ENCODE measurements at regions not wholly inside any gene's neighbourhood (a gene's known extent, or its start where the extent isn't known, plus 50 kb on each side); places are given as distances from the start of the nearest gene placed in this dataset.

- DNase-seq = no peak
These were observed 115.3 kb upstream of the PLXNC1 start for GRCh38 chr12:94033101-94033500.

DNA sequence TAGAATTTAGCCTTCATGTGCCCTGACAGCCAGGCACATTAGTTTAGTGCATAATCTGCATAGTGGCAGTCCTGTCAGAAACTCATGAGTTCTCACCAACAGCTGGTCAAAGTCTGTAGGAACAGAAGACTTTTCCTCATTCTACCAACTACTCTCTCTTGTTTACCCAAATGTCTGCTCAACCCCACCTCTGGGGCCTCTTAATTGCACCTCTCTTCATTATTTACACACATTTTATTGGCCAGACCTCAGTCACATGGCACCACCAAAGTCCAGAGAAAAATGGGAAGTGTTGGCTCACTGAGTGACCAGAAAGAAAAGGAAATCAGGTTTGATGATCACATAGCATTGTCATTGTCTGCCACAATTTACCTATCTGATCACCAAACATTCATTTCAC is 114.6 kb upstream of the PLXNC1 start:
- no peak for DNase-seq

DNA sequence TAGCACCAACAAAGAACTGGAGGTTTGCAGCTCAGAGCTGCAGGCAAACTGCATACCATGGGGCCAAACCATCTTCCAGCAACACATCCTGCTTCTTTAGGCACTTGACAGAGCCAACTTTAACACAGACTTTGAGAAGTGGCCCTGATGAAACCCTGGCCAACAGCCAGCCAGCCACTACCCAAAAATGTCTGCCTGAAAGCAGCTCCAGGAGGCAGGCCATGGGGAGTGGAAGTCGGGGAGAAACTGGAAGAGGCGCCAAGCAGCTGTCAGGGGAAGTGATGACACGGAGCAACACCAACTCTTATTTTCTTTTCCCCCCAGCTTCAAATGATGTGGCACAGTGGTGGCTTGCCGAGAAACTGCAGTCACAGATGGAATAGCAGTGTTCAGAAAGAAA is 110.9 kb upstream of the PLXNC1 start:
- no peak for DNase-seq

- no peak for DNase-seq
These were observed 109.8 kb upstream of the PLXNC1 start for GRCh38 chr12:94038605-94039004.

DNA sequence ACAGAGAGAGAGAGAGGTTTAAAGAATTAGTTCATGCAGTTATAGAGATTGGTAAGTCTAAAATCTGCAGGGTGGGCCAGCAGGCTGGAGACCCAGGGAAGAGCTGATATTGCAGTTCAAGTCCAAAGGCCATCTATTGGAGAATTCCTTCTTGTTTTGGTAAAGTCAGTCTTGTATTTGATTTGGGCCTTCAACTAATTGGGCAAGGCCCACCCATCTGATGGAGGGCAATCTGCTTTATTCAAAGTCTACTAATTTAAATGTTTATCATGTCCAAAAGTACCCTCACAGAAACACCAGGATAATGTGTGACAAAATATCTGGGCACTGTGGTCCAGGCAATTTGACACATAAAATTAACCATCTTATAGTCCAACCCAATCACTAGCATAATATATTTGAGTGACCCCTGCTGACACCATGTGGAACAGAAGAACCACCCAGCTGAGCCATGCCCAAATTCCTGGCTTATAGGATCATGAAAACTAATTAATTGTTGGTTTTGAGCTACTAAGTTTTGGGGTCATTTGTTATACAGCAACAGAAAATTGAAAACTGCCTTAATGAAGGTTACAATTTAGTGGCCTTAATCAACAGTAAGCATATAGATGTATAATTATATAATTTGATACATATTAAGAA is 109.1 kb upstream of the PLXNC1 start:
- DNase-seq = no peak

DNA sequence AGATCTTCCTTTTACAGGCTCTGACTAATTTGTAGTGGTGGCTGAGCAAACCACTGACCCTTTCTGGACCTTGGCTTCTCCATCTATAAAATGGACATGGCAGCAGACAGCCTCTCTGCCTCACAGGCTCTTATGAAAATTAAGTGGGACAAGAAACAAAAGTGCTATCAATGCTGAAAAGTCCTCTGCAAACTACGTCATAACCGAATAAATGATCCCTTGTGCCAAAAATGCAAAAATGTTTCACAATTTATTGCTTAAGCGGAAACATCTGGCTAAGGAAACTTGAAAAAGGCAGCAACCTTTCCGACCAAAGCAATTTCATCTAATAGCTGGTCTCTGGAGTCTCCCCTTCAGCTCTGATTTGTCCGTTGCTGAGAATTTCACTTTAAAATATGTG is 108.5 kb upstream of the PLXNC1 start:
- DNase-seq = no peak

GRCh38 chr12:94041850-94042249 is 106.5 kb upstream of the PLXNC1 start:
- peak; percentile 5 for DNase-seq

DNA sequence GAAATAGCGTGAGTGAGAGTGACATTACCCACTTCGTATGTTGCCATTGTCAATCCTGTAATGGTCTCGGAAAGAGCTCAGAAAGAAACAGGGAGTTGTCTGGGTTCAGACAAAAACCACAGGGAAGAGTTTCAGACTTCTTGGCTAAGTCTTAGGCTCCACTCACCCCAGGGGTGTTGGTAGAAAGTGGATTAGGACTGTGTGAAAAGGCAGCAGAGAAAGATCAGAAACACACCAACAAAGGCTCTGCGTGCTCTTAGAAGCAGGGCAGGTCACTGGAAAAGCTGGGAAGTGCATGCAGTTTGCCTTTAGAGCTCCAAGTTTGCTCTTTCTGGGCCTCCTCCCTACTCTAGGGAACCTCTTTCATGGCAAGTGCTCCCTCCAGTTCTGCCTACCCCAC is 106.1 kb upstream of the PLXNC1 start:
- DNase-seq = no peak

DNA sequence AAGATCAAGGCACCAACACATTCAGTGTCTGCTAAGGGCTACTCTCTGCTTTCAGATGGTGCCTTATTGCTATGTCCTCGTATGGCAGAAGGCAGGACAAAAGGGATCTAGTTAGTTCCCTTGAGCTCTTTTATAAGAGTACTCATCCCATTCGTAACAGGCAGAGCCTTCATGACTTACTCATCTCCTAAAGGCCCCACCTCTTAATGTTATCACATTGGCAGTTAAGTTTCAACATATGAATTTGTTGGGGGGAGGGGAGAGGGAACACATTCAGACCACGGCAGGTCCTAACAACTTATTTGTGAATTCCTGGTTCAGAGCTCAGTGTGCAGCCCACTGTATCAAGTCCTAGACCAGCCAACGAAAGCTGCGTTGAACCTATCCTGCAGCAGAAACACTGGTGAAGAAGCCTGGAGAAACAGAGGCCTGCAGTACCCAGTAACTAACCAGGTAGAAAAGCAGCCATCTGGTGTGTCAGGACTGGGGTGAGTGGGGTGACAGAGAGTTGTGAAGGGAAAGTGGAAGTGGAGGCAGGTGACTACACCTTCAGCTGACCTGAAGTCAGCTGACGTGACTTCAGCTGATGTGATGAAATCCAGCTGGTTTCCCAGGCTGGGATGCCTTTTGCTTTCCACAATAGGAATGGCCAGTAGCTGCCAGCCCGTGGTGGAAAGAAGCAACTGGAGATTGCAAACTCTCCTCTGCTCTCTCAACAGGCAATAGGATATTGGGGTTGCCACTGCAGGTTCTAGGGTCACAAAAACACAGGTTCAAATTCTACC is 101.6 kb upstream of the PLXNC1 start:
- no peak for DNase-seq

GRCh38 chr12:94047781-94048567 is 100.4 kb upstream of the PLXNC1 start:
- DNase-seq = no peak

GRCh38 chr12:94048757-94049156 is 99.6 kb upstream of the PLXNC1 start:
- DNase-seq = no peak

DNA sequence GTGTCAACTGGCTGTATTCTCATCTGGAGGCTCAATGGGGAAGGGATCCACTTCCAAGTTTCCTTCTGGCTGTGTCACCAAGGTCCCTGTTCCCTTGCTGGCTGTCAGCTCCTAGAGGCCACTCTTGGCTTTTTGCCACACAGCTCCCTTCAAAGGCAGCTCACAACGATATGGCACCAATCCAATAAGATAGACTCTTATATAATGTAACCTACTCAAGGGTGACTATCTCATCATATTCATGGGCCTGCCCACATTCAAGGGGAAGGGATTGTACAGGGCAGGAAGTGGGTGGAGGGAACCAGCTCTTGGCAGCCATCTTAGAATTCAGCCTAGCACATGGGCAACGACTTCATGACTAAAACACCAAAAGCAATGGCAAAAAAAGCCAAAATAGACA is 98.7 kb upstream of the PLXNC1 start:
- DNase-seq = no peak

- no peak for DNase-seq
These were observed 94.7 kb upstream of the PLXNC1 start for GRCh38 chr12:94053676-94054075.

- DNase-seq = no peak
These were observed 92.8 kb upstream of the PLXNC1 start for GRCh38 chr12:94055528-94055927.

DNA sequence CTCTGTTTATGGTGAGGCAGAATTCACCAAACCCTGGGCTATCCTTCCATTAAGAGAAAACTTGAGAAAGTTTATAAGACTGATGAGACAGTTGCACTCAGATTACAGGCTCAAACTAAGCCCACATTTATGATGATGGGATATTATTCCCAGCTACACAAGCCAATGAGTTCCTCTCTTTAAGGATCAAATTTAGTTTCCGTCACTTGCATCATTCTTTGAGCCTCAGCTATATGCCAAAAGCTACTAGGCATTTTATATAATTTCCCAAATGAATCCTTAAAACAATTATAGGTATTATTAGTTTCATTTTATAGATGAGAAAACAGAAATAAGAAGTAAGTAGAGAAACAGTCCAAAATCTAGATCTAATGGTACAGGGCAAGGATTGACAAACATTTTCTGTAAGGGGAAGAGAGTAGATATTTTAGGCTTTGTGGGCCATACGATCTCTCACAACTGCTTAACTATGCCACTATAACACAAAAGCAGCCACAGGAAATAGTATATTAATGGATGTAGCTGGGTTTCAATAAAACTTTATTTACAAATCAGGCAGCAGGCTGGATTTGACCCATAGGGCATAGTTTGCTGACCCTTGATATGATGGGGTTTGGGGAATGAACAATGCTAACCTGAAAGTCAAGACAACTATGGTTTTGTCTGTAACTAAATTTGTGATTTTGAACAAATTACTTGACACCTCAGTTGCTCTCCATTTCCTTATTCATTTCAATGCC is 91.8 kb upstream of the PLXNC1 start:
- no peak for DNase-seq

- DNase-seq = no peak
These were observed 90.9 kb upstream of the PLXNC1 start for GRCh38 chr12:94057262-94058151.

DNA sequence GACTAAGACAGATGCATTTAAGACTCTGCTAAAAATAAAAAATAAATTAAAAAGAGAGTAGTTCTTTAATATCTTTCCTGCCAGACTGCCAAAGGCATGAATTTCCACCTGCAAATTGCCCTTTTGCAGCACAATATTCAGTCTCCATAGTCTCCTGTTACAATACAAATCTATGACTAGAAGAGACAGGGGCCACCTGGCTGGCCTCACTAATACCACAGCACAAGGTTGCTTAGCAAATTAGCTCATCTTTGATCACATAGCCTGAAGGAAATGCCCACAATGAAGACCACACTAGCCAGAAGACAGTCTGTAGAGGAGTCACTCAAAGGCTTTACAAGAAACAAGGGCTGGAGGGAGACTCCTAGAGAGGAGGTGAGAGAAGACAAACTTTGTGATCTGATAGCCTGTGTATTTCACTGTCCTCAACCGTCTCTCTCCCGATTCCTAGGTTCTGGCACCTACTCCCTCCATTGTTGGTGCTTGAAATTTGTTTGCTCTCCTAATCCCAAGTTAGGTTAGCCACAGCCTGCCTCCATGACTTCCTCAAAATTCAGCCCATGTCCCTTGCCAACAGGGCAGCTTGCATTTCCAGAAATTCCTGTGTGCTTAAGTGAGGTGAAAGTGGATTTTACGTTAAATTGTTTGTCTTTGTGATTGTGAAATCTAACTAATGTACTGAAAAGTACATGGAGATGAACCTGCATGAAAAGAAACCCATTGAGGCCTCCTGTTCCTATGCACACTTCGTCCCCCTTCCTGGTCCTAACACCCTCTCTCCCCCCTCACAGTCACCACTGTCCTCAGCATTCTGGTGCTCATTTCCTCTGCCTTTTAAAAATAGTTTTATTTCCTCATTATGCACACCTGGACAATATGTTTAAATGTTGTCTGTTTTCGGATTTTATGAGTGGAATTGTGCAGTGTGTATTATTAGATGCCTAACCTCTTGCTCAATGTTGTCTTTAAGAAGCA is 88.7 kb upstream of the PLXNC1 start:
- no peak for DNase-seq

GRCh38 chr12:94062194-94062593 is 86.2 kb upstream of the PLXNC1 start:
- no peak for DNase-seq

DNA sequence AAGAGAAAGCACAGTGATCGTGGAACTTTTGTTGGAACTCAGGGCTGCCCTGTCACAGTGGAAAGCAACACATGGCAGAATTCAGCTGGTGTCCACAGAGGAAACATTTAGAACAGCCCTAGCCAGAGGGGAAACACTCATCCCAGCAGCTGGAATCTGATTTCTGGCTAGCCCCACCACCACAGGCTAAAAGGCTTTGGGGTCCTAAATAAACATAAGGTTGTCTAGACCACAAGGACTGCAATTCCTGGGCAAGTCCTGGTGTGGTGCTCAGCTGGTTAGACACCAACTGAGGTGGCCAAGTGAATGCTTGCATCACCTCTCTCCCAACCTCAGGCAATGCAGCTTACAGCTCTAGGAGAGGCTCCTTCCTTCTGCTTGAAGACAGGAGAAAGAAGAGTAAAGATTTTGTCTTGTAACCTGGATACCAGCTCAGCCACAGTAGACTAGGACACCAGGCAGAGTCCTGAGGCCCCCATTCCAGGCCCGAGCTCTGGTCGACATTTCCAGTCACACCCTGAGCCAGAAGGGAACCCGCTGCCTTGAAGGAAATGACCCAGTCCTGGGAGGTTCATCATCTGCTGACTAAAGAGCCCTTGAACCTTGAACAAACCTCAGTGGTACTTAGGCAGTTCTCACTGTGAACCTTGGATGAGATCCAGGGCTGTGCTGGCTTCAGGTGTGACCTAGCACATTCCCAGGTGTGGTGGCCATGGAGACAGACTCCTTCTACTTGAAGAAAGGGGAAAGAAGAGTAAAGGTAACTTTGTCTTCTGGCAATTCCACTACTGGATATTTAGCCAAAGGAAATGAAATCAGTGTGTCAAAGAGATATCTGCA is 85.4 kb upstream of the PLXNC1 start:
- DNase-seq = no peak

- DNase-seq = no peak
These were observed 77.9 kb upstream of the PLXNC1 start for GRCh38 chr12:94070520-94070919.

All from DMS 273 treated with DMSO at 0.1 percent for 48 hours (cell line).